ENCODE measurements at regions not wholly inside any gene's neighbourhood (a gene's known extent, or its start where the extent isn't known, plus 50 kb on each side); places are given as distances from the start of the nearest gene placed in this dataset.
"Not testable (repeated sequence)": the region's sequence is repeated elsewhere in the genome, so short reads cannot be mapped to it uniquely, and the experiment has no call there.

DNA sequence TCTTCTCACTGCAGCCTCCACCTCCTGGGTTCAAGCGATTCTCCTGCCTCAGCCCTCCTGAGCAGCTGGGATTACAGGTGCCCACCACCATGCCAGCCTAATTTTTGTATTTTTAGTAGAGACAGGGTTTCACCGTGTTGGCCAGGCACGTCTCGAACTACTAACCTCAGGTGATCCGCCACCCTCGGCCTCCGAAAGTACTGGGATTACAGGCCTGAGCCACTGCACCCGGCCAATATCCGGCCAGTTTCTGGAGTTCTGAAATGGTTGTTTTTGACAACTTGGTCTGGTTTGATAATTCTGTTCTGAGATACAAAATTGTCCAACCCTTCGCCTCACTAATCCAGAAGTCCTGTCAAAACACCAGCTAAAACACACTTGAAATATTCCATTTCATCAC is 667.0 kb downstream of the BRINP3 start:
- not testable (repeated sequence) for DNase-seq

DNA sequence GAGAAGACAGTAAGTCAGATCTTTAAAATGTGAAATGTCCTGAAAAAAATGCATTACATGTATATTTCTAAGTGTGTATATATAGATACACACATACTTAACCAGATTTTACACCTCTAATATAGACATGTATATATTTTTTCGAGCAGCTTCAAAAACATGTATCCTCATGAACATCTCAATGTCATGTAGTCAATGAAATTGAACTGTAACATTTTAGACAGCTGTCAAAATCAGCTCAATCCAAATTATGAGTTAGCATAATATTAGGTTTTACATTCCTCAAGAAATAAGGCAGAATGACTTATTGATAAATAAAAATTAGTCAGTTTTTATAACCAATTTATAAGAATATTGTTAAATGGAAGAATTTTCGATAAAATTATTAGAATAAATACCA is 665.7 kb downstream of the BRINP3 start:
- DNase-seq = no peak

DNA sequence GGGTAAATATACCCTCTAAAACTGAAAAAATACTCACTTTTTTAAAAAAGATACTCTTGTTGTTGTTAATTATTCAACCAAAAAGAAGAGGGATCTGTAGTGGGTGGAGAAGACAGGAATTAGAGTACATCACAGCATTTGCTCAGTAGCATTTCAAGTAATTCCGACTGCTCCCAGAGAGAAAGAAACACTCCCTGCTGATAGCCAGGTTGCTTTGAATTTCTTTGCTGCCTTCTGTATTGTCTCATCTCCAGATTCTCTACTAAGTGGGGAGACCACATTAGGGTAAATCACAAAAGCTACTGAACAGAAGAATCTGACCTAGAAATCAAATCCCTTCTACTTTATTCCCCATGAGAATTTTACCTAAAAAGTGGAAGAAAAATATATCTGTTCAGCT is 661.1 kb downstream of the BRINP3 start:
- no peak for DNase-seq

DNA sequence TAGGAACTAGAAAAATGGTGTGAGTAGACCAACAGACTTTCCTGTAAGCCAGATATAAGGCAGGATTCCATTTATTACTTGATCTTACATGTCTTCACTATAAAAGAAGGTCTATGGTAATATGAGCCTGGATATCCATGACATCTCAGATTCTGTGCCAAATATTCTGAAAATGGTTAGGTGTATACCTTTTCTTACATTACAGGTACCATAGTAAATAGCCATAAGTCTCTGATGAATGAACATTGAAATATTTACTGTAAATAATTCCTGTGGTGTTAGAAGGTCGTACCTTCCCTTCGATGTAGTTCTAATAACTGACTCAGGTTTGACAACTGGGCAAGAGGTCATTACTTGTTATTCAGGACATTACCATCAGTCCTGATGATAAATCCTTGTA is 657.9 kb downstream of the BRINP3 start:
- no peak for DNase-seq

DNA sequence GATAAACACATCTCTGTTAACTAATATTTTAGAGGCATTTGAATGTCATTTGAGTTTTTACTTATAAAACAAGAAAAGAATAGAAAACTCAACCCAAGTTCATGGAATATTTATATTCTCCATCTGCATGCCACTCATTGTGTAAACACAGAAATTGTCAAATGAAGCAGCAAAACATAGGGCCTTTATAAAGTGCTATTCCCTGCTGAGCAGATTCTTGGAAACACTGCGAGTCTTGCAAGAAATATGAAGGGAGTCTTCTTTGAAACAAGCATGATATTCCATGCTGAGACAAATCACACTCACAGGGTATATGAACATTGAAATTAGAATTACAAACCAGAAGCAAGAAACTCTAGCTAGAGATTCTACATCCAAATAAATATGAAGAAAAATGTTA is 655.8 kb downstream of the BRINP3 start:
- DNase-seq = no peak

DNA sequence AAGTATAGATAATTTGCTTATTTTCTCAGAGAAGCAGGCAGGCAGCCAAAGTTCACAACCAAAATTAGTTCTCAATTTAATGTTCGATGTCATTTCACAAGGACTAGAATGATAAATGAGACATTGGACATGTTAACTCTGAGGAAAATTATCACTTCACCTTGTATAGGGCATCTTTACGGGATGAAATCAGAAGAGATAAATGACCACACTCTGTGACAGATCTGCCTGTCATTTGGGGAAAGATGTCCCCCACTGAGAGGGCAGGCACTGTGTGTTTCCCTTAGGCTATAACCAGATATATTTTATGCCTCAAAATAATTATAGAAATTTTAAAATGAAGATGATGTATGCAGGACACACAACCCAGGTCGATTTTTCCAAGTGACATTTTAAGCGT is 642.9 kb downstream of the BRINP3 start:
- DNase-seq = no peak

DNA sequence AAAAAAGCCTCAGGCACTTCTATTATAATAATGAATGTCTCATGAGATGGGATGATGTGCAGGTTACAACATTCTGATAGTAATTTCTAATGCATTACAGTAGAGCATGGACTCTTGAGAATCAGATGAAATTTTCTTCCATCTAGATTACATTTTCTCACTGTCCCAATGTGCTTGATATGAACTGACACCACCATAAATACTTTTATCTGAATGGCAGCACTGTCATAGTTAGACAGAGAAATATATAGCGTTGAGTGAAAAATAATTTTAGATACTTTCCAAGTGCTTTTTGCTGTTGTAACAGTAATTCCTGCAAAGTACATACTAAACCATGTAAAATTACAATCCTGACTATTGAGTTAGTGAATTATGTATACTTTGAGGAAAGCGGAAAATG is 630.1 kb downstream of the BRINP3 start:
- DNase-seq = no peak

DNA sequence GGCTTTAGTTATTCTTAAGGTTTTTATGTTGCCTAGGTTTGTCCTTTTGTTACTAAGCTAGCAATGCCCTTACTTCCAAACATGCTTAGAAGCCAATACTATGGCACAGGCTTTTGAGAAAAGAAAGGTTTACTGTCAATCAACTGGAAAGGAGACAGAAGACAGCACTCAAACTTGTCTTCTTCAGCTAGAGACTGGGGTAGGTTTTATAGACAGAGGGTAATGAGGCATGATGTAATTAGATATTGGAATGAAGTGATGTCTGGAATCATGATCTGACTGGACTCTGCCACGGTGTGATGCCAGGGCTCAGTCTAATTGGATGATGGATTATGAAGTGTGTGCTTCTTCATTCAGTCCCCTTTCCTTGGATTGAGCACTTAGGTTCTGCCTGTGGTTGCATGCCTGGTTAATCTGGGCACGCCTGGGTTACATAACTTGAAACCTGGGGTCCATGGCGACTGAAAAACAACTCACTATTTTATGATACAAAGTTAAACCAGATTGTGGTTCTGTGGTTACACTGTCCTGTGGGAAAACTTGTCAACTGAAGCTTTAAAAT is 625.8 kb downstream of the BRINP3 start:
- DNase-seq = no peak

DNA sequence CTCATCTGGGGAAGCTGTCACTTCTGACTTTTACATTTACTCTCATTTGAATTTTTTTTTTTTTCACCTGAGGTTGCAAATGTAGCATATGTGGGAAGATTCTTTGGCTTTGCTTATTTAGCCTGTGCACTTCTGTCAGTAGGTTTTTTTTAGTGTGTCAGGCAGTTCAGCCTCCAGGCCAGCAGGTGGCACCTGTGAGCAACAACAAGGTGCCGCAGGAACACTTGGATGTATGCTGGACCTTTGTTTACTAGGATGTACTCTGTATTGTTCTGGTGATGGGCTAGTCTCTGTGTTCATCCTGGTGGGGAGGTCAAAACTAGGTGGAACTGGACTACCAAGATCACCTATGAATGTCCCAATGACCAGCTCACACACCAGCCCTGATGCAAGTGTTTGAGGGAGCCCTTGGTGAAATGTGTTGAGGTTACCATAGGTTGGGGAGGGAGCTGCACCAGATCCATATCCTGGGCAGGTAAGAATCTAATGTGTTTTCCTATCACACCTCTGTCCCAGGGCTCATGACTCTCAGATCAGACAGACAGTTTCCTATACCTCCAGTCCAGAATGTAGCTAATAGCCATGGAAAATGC is 618.2 kb downstream of the BRINP3 start:
- peak; percentile 6 for DNase-seq

DNA sequence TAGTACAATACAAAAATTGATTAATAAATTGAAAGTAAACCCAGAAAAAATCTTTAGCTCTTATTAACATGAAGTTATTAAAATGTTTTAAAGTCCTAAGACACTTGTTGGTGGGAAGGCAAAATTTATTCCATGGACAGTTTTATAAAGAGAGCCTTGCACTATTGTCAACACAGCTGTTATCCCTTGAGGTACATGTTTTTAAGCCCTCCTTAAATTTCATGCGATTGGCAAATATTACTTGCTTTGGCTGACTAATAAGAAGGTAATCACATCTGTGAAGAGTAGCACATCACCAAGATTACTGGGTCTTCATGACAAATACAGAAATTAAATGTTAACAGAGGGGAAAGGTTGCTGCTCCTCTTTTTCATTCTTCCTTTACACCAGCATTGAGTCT is 611.1 kb downstream of the BRINP3 start:
- no peak for DNase-seq

DNA sequence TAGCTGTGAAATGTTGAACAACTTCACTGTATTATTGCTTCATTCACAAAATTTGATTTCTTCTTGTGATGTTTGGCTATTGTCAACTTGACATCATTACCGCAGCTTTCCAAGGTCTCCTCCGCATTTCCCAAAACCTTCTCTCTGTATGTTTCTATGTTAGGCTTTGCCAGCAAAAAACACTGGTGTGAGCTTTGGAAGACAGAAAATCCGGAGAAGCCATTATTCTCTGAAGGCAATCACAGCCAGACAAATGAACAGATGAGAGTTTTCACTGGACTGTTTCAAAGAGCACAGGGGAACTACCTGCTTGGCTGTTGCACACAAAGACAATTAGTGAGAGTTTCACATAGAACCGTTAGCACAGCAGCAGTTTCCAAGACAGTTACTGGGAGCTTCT is 609.6 kb downstream of the BRINP3 start:
- DNase-seq = no peak

DNA sequence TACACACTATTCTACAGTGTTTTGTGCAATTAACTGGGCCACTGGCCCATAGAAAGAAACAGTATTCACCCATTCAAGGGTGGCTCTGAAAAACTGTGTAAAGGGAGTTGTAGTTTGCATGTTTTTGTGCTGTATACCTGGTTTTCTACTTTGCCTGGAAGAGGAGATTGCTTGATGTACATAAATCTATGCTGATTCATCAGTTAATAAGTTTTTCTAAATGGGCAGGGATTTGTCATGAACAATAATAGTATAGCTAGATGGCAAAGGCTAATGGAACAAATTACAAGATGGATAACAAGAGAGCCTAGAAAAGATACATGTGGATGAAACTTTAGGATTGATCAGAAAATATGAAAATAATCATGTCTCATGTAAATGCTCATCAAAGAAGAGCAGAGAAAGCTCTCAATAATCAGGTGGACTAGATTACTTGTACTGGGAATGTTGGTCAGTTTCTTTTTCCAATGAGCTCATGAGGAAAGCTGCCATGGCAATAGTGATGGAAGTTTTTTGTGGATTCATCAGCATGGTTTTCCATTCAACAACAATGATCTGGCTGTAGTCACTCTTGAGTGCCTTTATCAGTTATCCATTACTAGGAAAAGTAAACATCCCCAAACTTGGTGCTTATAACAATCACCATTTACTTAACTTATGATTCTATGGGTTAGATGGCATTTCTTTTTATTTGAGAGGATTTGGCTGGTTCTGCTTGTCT is 602.8 kb downstream of the BRINP3 start:
- no peak for DNase-seq

DNA sequence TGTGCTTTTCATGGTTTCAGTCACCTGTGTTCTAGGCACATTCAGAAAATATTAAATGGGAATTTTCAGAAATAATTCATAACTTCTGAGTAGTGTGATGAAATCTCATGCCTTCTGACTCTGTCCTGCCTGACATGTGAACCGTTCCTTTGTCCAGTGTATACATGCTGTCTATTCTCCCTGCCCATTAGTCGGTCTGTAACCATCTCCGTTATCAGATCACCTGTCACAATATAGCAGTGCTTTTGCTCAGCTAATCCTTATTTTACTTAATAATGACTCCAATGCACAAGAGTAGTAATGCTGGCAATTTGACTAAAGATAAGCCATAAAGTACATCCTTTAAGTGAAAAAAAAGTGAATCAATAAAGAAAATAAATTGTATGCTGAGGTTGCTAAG is 597.5 kb downstream of the BRINP3 start:
- DNase-seq = no peak

DNA sequence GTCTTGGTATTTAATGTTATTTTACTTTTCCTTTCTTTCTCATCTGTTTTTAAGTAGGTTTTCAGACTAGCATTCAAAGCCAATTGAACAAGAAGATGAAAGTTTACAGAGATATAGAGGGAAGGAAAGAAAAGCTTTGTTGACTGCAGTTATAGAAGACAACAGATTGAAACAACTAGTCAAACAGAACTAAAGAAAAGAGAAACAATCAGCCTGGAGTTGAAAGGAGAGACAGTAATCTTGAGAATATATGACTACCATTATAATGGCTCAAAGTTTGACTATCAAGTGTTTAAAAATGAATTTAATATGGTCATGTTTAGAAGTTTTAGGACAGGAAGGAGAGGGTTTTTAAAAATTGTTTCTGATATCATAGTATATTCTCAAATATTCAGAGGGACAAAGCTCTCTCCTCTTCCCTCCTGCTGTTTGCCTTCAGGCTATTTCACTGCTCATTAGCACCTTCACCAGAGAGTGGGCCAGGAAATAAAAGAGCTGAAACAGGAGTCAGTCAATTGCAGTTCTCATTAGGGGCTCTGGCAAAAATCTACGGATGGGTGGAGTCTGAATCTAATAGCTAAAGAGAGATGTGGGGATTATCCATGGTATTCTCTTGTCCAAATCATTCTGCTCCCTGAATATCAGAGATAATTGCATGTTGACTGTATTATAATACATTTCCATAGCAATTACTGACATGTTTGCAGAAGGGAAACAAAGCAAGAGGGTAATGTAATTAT is 577.8 kb downstream of the BRINP3 start:
- DNase-seq = no peak

DNA sequence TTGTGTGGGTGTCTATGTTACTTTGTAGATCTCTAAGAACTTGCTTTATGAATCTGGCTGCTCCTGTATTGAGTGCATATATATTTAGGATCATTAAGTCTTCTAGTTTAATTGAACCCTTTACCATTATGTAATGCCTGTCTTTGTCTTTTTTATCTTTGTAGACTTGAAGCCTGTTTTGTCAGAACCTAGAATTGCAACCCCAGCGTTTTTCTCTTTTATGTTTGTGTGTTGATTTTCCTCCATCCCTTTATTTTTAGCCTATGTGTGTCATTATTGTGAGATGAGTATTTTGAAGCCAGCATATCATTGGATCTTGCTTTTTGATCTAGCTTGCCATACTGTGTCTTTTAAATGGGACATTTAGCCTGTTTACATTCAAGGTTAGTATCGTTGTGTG is 573.2 kb downstream of the BRINP3 start:
- no peak for DNase-seq

DNA sequence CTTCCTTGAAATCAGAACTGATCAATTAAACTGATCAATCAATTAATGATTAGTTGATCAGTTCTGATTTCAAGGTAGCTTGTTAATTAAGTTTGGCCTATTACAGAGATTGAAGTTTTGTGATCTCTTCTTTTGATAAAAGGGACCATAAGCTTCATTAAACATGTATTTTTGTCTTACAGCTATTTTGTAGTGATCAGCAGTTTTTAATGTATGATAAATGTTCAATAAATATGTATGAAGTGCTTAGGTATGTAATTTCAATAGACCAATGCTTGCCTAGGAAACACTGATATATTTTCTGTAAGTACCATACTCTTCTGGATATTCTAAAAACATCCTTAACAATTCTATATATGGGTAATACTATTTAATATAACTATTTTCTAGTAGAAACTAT is 569.6 kb downstream of the BRINP3 start:
- DNase-seq = no peak

DNA sequence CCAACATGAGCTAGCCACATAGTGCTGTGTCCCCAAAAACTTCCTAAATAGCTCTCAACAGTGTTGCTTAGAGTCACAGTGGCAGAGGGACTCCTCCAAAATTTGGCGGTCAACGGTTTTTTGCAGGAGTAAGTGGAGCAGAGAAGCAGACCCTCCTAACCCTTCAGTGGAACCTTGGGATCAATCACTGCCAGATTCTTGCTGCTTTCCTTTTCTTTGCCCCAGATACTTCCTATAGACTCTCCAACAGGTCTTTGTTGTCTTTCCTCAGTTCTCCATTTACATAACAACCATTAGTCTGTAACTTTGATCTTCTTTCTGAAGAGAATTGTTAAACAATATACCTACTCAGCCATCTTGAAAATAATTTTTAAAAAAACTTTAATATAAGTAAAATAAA is 556.1 kb downstream of the BRINP3 start:
- DNase-seq = no peak

DNA sequence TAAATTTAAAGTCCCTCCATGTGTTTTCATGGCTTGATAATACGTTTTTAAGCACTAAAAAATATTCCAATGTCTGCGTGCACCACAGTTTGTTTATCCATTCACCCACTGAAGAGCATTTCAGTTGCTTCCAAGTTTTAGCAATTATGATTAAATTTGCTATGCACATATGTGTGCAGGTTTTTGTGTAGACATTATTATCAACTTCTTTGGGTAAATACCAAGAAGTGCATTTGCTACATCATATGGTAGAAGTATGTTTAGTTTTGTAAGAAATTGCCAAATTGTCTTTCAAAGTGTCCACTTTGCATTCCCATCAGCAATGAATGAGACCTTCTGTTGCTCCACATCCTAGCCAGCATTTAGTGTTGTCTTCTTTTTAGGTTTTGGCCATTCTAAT is 550.0 kb downstream of the BRINP3 start:
- no peak for DNase-seq

DNA sequence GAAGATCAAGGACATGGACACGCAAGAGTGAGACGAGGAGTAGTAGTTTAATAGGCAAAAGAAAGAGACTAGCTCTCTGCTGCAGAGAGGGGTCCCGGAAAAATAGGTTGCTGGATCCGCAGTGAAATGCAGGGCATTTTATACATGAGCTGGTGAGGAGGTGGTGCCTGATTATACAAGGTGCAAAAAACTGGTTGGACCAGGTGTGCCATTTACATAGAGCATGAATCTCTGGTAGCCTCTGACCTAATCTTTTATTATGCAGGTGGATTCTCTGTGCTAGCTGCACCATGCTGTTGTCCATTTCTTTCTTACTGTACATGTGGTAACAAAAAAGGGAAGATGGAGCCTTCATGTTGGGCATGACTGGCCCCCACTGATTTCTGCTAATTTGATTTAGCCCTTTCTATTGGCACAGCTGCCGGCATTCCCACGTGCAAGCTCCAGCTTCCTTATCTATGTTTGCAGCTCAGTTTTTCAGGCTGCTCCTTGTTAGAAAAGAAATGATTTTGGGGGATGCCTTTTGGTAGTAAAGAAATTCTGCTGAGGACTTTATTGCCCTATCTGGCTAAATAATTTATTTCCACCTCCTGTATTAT is 548.1 kb downstream of the BRINP3 start:
- no peak for DNase-seq

DNA sequence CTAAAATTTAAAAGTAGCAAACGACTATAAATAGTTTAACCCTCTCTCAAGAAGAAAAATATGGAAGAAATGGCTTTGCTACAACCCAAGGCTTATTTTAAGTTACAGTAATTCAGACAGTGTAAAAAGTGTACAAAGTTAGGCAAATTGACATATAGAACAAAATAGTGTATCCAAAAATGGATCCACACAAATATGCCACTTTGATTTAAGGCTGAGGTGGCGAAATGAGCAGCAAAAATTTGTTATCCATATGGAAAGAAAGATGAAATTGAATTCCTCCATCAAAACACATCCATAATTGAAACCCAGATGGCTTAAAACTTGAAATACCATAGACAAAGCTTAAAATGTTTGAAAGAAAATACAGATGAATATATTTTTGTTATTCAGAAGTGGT is 540.8 kb downstream of the BRINP3 start:
- no peak for DNase-seq

DNA sequence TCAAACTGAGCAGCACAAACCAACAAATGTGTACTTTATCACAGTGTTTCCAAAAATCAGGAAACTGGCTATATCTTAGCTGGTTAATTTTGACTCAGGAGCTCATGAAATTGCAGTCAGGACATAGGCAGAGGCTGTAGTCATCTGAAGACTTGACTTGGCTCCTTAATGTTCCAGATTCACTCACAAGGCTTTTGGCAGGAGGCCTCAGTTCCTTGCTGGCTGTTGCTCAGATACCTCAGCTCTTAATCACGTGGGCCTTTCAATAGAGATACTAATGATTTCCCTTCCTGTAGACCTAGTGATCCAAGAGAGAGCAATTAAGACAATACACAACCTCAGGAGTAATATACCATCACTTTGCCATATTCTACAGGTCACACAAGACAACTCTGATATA is 537.7 kb downstream of the BRINP3 start:
- DNase-seq = no peak

DNA sequence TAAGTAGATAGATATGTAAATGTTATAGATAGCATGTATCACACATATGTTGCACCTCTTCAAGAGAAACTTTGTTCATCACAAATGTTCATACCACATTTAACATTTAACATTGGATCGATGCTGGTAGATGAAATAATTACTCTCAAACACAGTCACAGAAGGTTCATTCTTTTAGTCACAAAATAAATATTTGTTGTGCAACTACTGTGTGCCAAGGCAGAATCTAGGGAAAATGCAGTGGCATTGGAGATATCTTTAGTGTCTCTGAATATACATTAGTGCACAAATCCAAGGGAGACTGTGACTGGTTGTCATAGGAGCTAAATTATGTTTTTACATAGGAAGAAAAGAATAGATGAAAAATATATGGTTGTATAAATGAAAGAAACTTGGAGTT is 535.7 kb downstream of the BRINP3 start:
- DNase-seq = no peak

DNA sequence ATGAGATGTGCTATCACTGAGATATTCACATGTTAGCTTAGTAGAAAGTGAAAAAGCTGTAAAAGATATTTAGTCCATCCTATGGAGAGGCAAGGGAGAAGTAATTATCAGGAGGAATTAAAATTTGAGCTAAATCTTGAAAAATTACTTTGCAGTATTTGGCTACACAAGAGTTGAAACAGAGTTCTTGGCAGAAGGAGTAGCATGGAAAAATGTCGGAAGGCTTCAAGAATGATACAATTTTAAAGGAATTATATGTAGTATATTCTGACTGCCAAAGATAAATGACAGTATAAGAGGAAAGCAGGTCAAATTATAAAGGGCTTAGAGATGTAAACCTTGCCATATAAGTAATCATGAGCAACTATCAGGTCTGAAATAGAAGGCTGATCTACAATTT is 518.9 kb downstream of the BRINP3 start:
- DNase-seq = no peak

DNA sequence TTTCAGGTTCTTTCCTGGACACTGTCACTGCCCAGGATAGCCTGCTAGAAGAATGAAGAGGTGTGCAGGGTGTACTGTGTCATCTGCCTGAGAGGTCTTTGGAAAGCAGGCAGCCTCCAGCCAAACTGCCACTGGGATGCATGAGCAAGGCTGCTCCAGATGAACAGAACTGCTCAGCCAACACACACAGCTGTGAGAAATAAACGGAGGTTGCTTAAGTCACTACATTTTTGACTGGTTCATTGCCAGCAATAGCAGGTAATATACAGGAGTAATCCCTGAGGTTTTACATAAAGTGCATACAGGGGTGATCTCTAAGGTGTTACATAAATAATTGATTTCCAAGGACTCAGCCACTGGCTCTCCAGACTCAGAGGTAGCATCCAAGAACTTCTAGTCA is 516.9 kb downstream of the BRINP3 start:
- DNase-seq = no peak
